Keratinocyte (primary cell): ENCODE measurements at regions not wholly inside any gene's neighbourhood (a gene's known extent, or its start where the extent isn't known, plus 50 kb on each side); places are given as distances from the start of the nearest gene placed in this dataset.
"Not testable (repeated sequence)": the region's sequence is repeated elsewhere in the genome, so short reads cannot be mapped to it uniquely, and the experiment has no call there.

ENCODE experiments used
- DNase-seq: peaks from one replicate; pipeline ENCODE4 v3.0.0-alpha.2; 2011; ENCODE audit warnings: low read depth, missing footprints, low spot score
- FAIRE-seq: peaks from 2 replicates; lab custom pipeline; 2011; peaks lifted over from hg19 to GRCh38; lab: Jason Lieb, UNC
- H2AFZ ChIP-seq: 2 replicates; pipeline ENCODE4 v1.6.0; 2012; ENCODE audit warnings: low read length, control low read depth, inconsistent platforms; ENCODE audit not compliant: control insufficient read depth
- H3K27ac ChIP-seq: 2 replicates; pipeline ENCODE4 v1.5.1; 2011; ENCODE audit warnings: low read length; ENCODE audit not compliant: control insufficient read depth, insufficient read depth
- H3K27me3 ChIP-seq: 3 replicates; pipeline ENCODE4 v1.6.0; 2011; ENCODE audit warnings: low read length; ENCODE audit not compliant: control insufficient read depth, insufficient read depth; ENCODE audit errors: extremely low read depth
- H3K36me3 ChIP-seq, 2 experiments: 2 replicates in 1 of 2; 3 replicates in 1 of 2; pipeline ENCODE4 v1.5.1; 2011; ENCODE audit warnings: low read length in 2 of 2, mild to moderate bottlenecking in 1 of 2; ENCODE audit not compliant: control insufficient read depth in 2 of 2, insufficient read depth in 2 of 2; ENCODE audit errors: extremely low read depth in 1 of 2
- H3K4me1 ChIP-seq: 3 replicates; pipeline ENCODE4 v1.5.1; 2011; ENCODE audit warnings: low read length; ENCODE audit not compliant: control insufficient read depth, insufficient read depth; ENCODE audit errors: extremely low read depth
- H3K4me2 ChIP-seq: 3 replicates; pipeline ENCODE4 v1.6.0; 2011; ENCODE audit warnings: low read depth, low read length; ENCODE audit not compliant: control insufficient read depth, insufficient read depth; ENCODE audit errors: extremely low read depth
- H3K4me3 ChIP-seq, 3 experiments: fragments of 200-600 bp in 1 of 3; sonication (generic) in 1 of 3; 2 replicates in 2 of 3; 3 replicates in 1 of 3; pipeline ENCODE4 v1.5.1; 2011 to 2016; ENCODE audit warnings: low read length in 3 of 3, mild to moderate bottlenecking in 3 of 3, control low read depth in 2 of 3, inconsistent platforms in 1 of 3, low read depth in 1 of 3, mixed read lengths in 1 of 3, mixed run types in 1 of 3, moderate library complexity in 1 of 3; ENCODE audit not compliant: control insufficient read depth in 2 of 3, insufficient read depth in 2 of 3; ENCODE audit errors: extremely low read depth in 1 of 3
- H3K79me2 ChIP-seq: 2 replicates; pipeline ENCODE4 v1.6.0; 2012; ENCODE audit warnings: low read length; ENCODE audit not compliant: control insufficient read depth, insufficient read depth
- H3K9ac ChIP-seq: 3 replicates; pipeline ENCODE4 v1.6.0; 2011; ENCODE audit warnings: low read length; ENCODE audit not compliant: control insufficient read depth, insufficient read depth; ENCODE audit errors: extremely low read depth
- H3K9me1 ChIP-seq: 3 replicates; pipeline ENCODE4 v1.6.0; 2011; ENCODE audit warnings: low read length; ENCODE audit not compliant: control insufficient read depth, insufficient read depth; ENCODE audit errors: extremely low read depth
- H3K9me3 ChIP-seq: 2 replicates; pipeline ENCODE4 v1.5.1; 2012; ENCODE audit warnings: low read depth, low read length; ENCODE audit not compliant: control insufficient read depth
- H4K20me1 ChIP-seq: 3 replicates; pipeline ENCODE4 v1.6.0; 2011; ENCODE audit warnings: low read length; ENCODE audit not compliant: control insufficient read depth, insufficient read depth; ENCODE audit errors: extremely low read depth
- EZH2 ChIP-seq: IDR thresholded peaks from one replicate; pipeline ENCODE4 v1.6.1; 2012; ENCODE audit warnings: inconsistent platforms, mild to moderate bottlenecking, low read length, moderate library complexity
- dilution Hi-C: fragments of 300-500 bp; cut with MboI; formaldehyde crosslinking; loops from one replicate; pipeline ENCODE4 v1.7.0; 2020; ENCODE audit warnings: low sequenced_read_pairs; ENCODE audit not compliant: extremely low pct_ligation_motif_present
- TF ChIP-seq, protein P1 (sequence below), 3 experiments: IDR thresholded peaks in 1 of 3; conservative IDR thresholded peaks in 1 of 3; optimal IDR thresholded peaks in 1 of 3; 2 replicates in 2 of 3; 3 replicates in 1 of 3; pipeline versions ENCODE3 to v1.5.1; 2011; ENCODE audit warnings: low read length in 3 of 3, mild to moderate bottlenecking in 3 of 3, moderate library complexity in 2 of 3, control low read depth in 1 of 3, inconsistent platforms in 1 of 3; ENCODE audit not compliant: insufficient read depth in 2 of 3; ENCODE audit errors: extremely low read depth in 1 of 3

DNA sequence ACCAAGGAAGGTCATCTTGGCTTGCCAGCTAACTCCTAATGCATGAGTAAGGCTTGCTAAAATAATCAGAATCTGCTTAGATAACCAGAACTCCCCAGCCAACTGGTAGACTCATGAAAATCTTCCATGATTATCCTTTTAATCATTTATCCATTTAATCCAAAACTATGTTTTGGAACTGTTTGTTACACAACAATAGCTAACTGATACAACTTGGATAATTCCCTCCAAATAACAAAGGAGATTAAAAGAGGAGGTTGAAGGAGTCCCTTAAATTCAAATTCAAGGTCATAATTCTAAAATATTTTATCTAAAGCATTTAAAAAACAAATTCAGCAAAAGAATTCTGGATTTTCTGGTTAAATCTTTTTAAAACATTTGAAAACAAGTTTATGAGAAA is 222.1 kb downstream of the DEPDC1B start:
- Histone ChIP-seq H3K4me2 (no peak overlapping the region), H3K9me3 (no peaks in the 10 kb centered on the region), H2AFZ (no peak overlapping the region), H3K27ac (no peak overlapping the region), H3K9me1 (no peaks in the 10 kb centered on the region), H3K36me3 (no peaks in the 10 kb centered on the region), H3K27me3 (no peaks in the 10 kb centered on the region), H3K4me3 (no peak overlapping the region), H3K79me2 (no peaks in the 10 kb centered on the region), H3K9ac (no peak overlapping the region), H3K4me1 (no peaks in the 10 kb centered on the region), H4K20me1 (no peaks in the 10 kb centered on the region)
- TF ChIP-seq, protein P1, sequence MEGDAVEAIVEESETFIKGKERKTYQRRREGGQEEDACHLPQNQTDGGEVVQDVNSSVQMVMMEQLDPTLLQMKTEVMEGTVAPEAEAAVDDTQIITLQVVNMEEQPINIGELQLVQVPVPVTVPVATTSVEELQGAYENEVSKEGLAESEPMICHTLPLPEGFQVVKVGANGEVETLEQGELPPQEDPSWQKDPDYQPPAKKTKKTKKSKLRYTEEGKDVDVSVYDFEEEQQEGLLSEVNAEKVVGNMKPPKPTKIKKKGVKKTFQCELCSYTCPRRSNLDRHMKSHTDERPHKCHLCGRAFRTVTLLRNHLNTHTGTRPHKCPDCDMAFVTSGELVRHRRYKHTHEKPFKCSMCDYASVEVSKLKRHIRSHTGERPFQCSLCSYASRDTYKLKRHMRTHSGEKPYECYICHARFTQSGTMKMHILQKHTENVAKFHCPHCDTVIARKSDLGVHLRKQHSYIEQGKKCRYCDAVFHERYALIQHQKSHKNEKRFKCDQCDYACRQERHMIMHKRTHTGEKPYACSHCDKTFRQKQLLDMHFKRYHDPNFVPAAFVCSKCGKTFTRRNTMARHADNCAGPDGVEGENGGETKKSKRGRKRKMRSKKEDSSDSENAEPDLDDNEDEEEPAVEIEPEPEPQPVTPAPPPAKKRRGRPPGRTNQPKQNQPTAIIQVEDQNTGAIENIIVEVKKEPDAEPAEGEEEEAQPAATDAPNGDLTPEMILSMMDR (optimal IDR thresholded peaks at IDR 0.05 in 1 of 3, IDR thresholded peaks at IDR 0.05 in 1 of 3, conservative IDR thresholded peaks at IDR 0.05 in 1 of 3; ENCODE audit: extremely low read depth in 1 of 3, insufficient read depth in 2 of 3, low read length in 3 of 3), result no peak
- no peak for TF ChIP-seq EZH2
- no peak for FAIRE-seq
- DNase-seq, result no peak
- dilution Hi-C loops, result no loop called here

DNA sequence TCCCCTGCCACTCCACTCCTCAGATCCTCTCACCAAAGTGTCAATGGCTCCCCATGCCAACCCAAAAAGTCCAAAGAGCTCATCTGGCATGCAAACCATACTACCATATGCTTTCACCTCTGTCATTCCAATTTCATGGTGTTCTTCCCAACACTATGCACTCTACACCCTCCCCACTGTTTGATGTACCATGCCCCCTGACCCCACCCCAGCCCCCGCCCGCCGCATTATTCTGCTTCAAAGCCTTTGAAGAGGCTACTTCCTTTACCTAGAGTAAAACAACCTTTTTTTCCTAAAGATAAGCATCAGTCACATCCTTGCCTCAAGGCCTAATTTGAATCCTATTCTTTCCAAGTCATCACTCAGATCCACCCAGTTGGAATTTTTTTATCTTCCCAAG is 226.3 kb downstream of the DEPDC1B start:
- no peaks in the 10 kb centered on the region for H3K36me3 ChIP-seq
- no peaks in the 10 kb centered on the region for H3K9me3 ChIP-seq
- FAIRE-seq (no peak), DNase-seq (no peak)
- no peak overlapping the region for H3K4me2 ChIP-seq
- no peak overlapping the region for H3K27ac ChIP-seq
- H3K79me2 ChIP-seq, result no peaks in the 10 kb centered on the region
- no peaks in the 10 kb centered on the region for H3K9me1 ChIP-seq
- H3K4me3 ChIP-seq, result no peak overlapping the region
- H4K20me1 ChIP-seq, result no peaks in the 10 kb centered on the region
- no peaks in the 10 kb centered on the region for H3K4me1 ChIP-seq
- H2AFZ ChIP-seq, result no peak overlapping the region
- dilution Hi-C loops, result no loop called here
- no peaks in the 10 kb centered on the region for H3K27me3 ChIP-seq
- TF ChIP-seq, protein P1 (optimal IDR thresholded peaks at IDR 0.05 in 1 of 3, IDR thresholded peaks at IDR 0.05 in 1 of 3, conservative IDR thresholded peaks at IDR 0.05 in 1 of 3; ENCODE audit: extremely low read depth in 1 of 3, insufficient read depth in 2 of 3, low read length in 3 of 3), result no peak
- TF ChIP-seq EZH2, result no peak
- H3K9ac ChIP-seq, result no peak overlapping the region

DNA sequence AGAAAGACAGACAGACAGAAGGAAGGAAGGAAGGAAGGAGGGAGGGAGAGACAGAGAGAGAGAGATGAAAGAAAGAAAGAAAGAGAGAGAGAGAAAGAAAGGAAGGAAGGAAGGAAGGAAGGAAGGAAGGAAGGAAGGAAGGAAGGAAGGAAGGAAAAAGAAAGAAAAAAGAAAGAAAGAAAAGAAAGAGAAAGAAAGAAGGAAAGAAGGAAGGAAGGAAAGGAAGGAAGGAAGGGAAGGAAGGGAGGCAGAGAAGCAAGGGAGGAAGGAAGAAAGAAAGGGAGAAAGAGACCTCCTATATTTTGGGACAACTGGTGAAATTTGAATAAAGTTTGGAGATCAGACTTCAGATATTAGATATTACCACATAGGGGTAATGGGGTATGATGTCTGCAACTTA is 226.9 kb downstream of the DEPDC1B start:
- H4K20me1 ChIP-seq, H3K27me3 ChIP-seq, H3K36me3 ChIP-seq, H3K9me1 ChIP-seq, H3K4me3 ChIP-seq, dilution Hi-C loops, H3K4me1 ChIP-seq, DNase-seq, H3K27ac ChIP-seq, H3K9me3 ChIP-seq, H3K9ac ChIP-seq, H2AFZ ChIP-seq, H3K79me2 ChIP-seq, FAIRE-seq, H3K4me2 ChIP-seq: not testable (repeated sequence)
